LoVo (cell line): ENCODE measurements at regions not wholly inside any gene's neighbourhood (a gene's known extent, or its start where the extent isn't known, plus 50 kb on each side); places are given as distances from the start of the nearest gene placed in this dataset.

Experiments used
- DNase-seq: peaks from one replicate; pipeline ENCODE4 v3.0.0-alpha.2; 2016; ENCODE audit warnings: low spot score

DNA sequence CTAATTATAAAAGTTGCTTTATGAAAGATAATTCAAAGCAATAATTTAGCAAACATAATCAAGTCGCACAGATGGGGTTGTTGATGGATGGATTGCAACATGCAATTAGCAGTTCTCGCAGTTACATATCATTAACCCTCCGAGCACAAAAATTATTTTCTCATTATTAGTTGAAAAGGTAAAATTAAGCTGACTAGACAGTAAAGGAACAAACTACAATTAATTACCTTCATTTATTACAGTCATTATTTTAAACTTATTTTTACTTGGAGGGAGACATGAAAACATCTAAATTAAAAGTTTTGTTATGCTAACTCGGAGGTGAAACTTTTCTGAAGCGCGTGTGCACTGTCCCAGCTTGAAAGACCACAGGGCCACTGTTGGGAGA is 146.9 kb downstream of the PHETA1 start:
- no peak for DNase-seq

DNA sequence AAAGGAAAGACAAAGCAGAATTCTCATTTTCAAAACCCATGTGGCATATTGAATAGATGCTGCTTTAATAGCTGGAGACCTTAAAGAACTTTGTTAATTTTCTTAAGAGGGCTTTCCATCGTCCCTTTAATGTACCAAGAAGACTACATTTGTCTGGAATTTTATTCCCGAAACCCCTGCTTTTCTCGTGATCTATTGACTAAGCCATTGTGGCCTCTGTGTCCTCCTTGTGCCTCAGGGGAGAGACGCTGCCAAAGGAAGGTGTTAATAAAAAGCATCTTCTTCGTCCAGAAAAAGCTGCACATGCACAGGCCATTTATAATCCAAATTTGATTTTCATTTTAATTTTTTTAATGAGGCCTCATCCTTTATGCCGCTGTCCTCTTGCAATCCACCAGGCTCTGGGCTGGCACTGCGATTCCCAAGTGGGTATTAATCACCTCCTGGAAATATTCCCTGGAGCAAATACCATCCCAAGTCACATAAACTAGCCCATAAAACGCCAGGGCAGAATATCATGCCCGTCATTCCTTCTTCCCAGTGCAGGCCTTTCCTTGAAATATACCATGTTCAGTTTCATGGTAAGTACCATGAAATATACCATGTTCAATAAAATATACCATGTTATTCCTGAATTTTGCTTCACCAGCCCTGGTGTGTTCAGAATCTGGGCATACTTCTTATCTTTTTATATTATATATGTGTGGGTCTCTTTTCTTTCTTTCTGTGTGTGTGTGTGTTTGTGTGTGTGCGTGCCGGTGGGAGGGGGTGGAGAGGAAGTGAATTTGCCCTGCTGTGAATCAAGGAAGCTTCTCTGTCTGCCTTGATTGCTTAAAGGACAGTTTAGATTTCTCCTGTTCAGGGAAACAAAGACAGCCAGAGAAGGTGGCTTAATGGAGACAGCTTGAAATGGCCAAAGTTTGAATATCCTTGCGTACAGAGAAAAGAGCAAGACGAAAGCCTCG is 147.6 kb downstream of the PHETA1 start:
- no peak for DNase-seq

DNA sequence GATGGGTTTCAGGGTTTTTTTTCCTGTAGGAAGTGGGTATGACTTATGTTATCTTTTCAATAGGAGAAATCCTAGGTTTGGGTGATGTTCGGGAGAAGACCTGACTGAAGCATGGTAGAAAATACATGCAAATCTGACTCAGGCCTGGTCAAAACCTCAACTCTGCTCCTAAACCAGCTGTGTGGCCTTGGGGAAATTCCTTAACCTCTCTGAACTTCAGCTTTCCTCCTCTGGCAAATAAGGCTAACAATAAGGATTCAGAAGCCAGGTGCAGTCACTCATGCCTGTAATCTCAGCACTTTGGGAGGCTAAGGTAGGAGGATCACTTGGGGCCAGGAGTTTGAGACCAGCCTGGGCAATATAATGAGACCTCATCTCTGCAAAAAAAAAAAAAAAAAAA is 148.5 kb downstream of the PHETA1 start:
- DNase-seq = no peak

DNA sequence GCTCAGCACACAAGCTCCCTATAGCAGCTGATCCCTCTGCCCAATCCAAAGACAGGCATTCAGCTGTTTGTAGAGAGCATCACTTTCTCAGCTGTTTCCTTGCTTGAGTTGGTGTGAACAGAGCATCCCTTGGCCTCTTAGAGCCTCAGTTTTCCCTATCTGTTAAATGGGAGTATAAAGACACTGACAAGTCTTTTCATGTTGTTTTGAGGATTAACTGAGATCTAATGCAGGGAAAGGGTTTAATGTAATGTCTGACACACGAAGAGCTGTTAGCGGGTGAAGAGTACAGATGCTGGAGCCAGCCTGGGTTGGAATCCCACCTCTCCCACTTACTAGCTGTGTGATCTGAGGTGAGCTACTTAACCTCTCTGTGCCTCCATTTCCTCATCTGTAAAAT is 149.5 kb downstream of the PHETA1 start:
- no peak for DNase-seq

GRCh38 chr12:111218499-111218898 is 150.4 kb downstream of the PHETA1 start:
- DNase-seq = no peak

- no peak for DNase-seq
Measured at GRCh38 chr12:111216387-111217159, 152.3 kb downstream of the PHETA1 start.

DNA sequence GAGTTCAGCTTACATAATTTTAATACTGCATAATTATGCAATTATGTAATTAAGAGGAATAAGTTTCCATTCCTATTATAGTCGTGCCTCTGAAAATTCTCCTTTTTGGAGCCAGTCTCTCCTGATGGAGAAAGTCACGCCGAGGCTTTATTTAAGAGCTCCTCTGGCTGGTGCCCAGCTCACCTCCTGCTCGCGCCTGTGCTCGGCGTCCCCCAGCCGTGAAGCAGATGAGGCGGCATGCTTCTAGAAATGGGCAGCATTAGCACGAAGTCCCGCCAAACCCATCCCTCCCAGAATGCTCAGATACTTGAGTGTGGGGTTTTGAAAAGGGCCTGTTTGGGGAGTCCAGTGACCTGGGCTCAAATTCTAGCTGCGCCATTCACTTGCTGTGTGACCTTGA is 153.0 kb downstream of the PHETA1 start:
- DNase-seq = no peak

GRCh38 chr12:111214401-111214800 is 154.5 kb downstream of the PHETA1 start:
- DNase-seq = no peak

DNA sequence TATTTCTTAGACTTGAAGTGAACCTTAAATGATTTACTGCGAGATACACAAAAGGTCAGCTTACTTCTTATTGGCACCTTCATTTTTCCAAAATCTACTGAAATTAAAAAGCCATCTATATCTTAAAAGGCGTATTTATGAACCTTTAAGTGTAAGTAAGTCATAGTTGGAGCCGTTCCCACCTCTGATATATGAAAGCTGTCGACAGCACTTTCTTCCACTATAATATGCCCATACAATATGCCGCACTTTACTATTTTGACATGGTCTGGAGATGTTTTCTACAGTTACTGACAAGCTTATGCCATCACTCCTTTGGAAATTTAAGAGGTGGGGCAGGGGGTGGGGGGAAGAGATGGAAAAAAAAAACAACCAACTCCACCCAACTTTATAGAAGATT is 155.3 kb downstream of the PHETA1 start:
- no peak for DNase-seq

DNA sequence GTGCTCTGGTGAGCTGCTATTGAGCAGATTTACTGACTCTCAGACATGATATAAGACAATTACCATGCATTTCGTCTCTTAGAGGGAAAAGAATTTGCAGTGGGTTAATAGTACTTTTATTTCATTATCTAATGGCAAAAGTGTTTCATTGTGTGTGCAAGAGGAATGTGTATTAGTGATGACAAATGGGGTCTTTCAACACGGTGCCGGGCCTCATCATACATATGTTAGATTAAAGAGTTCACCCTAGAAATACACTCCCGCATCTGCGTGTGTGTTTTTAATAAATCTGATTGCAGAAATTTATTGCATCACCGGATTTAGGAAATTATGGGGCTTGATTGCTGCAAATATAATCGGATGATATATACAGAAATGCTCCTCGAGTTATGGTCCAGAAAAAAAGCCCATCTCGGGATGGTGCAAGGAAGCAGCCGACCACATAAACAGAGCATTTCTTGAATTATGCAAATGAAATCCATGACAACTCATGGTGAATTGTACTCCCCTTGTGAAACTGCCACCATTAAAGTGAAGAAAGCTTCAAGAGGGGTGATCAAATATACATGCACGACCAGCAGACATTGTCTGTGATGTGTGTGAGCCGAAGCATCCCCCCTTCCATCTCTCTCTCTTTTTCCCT is 156.0 kb downstream of the PHETA1 start:
- DNase-seq = no peak

- no peak for DNase-seq
Measured at GRCh38 chr12:111211910-111212757, 156.8 kb downstream of the PHETA1 start.

DNA sequence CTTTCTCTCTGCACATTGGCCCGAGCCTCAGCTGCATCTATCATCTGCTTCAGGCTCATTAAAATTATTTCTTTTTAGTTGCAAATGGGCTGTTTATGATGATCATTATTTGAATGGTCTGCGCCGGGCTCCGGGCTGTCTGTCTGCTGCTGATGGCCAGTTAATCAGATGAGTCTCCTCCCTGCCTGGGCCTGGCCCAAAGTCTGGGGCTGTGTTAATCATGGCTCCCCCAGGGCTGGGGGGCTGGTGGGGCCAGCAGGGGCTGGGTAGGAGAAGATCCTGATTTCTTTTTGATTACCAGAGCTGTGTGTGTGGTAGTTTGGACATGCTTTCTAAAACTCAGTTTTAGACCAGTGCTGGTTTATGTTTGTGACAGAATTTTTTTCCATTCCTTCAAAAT is 159.1 kb downstream of the PHETA1 start:
- DNase-seq = no peak

DNA sequence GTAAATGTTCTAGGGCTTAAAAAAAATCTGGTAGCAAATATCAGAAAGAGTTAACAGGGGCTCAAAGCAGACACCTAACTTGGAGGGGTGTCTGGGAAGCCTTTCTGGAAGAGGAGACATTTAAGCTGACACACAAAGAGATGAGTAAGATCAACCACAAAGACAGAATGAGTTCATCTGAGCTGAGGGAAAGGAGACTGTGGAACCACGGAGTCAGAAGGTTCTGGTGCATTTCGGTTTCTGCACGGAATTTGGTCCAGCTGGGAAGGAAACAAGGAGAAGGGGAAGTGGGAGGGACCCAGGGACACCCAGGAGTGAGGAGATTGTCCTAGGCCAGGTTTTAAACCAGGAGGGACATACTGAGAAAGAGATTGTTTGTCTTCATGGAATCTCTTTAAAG is 161.1 kb downstream of the PHETA1 start:
- no peak for DNase-seq

DNA sequence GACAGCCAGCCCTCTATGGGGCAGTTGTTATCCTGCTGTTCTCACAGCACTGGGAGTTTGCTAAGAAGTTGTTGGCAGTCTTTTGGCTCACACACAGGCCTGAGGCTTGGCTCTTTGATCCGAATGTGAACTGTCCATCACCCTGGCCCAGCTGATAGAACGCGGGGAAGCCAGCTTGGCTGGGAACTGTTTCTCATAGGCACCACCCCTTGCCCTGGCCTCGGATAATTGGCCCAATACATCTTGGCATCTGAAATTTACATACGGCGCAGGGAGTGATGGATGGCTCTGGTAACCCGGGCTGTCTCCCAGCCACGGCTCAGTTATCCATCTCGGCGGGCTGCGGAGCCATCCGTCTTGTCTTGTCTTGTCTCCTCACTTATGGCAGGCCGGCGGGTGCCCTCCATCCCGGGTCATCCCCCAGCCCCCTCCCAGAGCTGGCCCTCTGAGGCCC is 164.1 kb downstream of the PHETA1 start:
- no peak for DNase-seq

- DNase-seq = no peak
Measured at GRCh38 chr12:111203969-111204368, 164.9 kb downstream of the PHETA1 start.

DNA sequence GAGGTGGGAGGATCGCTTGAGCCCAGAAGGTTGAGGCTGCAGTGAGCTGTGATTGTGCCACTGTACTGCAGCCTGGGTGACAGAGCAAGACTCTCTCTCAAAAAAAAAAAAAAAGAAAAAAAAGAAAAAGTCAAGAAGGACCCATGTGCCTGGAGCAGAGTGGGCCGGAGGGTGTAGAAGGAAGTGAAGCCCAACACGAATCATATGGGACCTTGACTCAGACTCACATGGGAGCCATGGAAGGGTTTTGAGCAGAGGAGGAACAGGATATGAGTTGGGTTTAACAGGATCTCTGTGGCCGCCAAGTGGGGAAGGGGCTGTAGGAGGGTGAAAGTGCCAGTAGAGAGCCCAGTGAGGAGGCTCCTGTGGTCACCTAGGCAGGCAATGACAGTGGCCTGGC is 165.4 kb downstream of the PHETA1 start:
- DNase-seq = no peak

DNA sequence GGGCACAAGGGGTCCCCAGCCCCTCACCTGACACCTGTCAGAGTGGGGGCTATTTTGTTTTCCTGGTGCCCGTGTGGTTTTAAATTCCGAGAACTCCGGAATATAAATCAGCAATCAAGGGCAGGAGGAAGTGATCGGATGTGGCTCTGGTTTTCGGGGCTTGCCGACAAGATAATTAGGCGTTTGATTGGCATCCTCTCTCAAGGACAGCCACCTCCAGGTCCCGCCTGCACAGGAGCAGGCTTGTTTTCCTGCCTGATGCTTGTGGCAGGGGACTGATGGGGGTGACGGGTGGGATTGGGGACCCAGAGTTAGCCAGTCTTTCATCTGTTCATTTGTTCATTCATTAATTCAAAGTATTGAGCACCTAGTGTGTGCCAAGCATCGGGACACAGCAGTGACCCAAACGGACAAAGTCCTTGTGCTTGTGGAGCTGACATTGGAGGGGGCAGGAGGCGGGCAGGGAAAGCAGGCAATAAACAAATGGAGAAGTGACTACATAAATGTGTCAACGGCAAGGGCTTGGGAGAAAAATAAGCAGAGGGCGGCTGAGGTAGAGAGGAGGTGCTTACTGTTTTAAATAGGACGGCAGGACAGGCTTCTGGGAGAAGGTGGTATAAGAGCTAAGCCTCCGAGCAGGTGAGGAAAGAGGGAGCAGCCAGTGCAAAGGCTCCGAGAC is 166.5 kb downstream of the PHETA1 start:
- no peak for DNase-seq

- no peak for DNase-seq
Measured at GRCh38 chr12:111201495-111202236, 167.2 kb downstream of the PHETA1 start.

- DNase-seq = no peak
Measured at GRCh38 chr12:111201036-111201435, 167.9 kb downstream of the PHETA1 start.

DNA sequence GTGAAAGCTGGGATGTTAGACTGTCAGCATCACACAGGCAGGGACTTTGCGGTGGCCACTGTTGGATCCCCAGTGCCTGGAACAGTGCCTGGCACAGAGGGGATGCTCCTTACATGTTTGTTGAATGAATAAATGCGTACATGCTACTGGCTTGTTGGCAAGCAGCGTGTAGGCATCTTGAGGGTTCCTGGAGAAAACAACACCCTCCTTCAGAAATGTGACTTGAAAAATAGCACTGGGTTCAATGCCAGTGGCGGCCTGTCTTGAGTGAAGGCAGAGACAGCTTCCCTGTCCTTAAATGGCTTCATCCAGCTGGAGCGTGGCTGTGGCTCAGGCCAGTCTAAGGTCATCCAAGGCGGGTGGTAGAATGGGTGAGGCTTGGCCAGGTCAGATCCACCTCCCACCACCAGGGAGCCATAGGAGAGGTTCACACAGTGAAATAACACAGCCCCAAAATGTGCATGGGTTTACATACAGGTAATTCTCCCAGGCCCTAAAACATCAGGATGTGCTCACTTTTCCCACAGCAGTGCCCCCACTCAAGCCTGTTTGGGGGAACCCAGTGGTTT is 171.4 kb downstream of the PHETA1 start:
- no peak for DNase-seq
